T-cell (primary cell): ENCODE measurements at regions not wholly inside any gene's neighbourhood (a gene's known extent, or its start where the extent isn't known, plus 50 kb on each side); places are given as distances from the start of the nearest gene placed in this dataset.

Source experiments
- ATAC-seq, 4 experiments: fragments of 200-7000 bp in 3 of 4; fragments of 150-1000 bp in 1 of 4; cut with Tn5 transposase; replicated peaks in 1 of 4; 1 replicate in 3 of 4; 2 replicates in 1 of 4; pipeline ENCODE4 v1.10.0; 2021; ENCODE audit warnings: moderate library complexity in 3 of 4, mild to moderate bottlenecking in 2 of 4, moderate number of reproducible peaks in 1 of 4
- CTCF ChIA-PET, 2 donors: fragments of 300-600 bp; sonication (Branson Sonifier 250); formaldehyde crosslinking; loops; one replicate each; lab custom pipeline; 2022; ENCODE audit warnings: antibody characterized with exemption in 2 of 2; lab: Charles Lee
- POLR2A ChIA-PET, 2 donors: fragments of 300-600 bp; sonication (Branson Sonifier 250); formaldehyde crosslinking; loops; one replicate each; lab custom pipeline; 2022; ENCODE audit warnings: antibody characterized with exemption in 2 of 2; lab: Charles Lee
- DNase-seq, 35 experiments: peaks; one replicate each; pipeline versions ENCODE4 v3.0.0 to v3.0.0-alpha.2; 2013 to 2023
- H3K27ac ChIP-seq: one replicate; pipeline ENCODE4 v1.5.1; 2013; ENCODE audit warnings: low read length
- H3K27me3 ChIP-seq, 2 experiments: replicated peaks in 1 of 2; 1 replicate in 1 of 2; 2 replicates in 1 of 2; pipeline versions ENCODE4 v1.6.1 to v1.7.0; 2013; ENCODE audit warnings: low read length in 1 of 2, mixed read lengths in 1 of 2; ENCODE audit not compliant: control insufficient read depth in 2 of 2, insufficient read depth in 2 of 2; ENCODE audit errors: extremely low read depth in 1 of 2
- H3K36me3 ChIP-seq, 2 donors: 1 replicate in 1 of 2; 2 replicates in 1 of 2; pipeline versions ENCODE4 v1.6.1 to v1.7.0; 2013; ENCODE audit warnings: low read length in 1 of 2; ENCODE audit not compliant: control insufficient read depth in 2 of 2, insufficient read depth in 1 of 2; ENCODE audit errors: extremely low read depth in 1 of 2
- H3K4me1 ChIP-seq, 2 experiments: 1 replicate in 1 of 2; 2 replicates in 1 of 2; pipeline versions ENCODE4 v1.6.1 to v1.7.0; 2013; ENCODE audit warnings: low read length in 2 of 2, mixed read lengths in 1 of 2; ENCODE audit not compliant: insufficient read depth in 2 of 2, control insufficient read depth in 1 of 2; ENCODE audit errors: extremely low read depth in 1 of 2
- H3K4me3 ChIP-seq, 2 donors: 1 replicate in 1 of 2; 2 replicates in 1 of 2; pipeline versions ENCODE4 v1.5.1 to v1.7.0; 2013; ENCODE audit warnings: mild to moderate bottlenecking in 2 of 2, low read length in 1 of 2, moderate library complexity in 1 of 2; ENCODE audit not compliant: control insufficient read depth in 1 of 2; ENCODE audit errors: extremely low read depth in 1 of 2
- H3K9me3 ChIP-seq: 2 replicates; pipeline ENCODE4 v1.7.0; 2013
- H3K27ac Mint-ChIP-seq, 2 donors: one replicate each; pipeline ENCODE4 v1.8.0; 2020 to 2021; ENCODE audit warnings: mild to moderate bottlenecking in 2 of 2, mixed read lengths in 2 of 2
- H3K27me3 Mint-ChIP-seq, 2 donors: one replicate each; pipeline ENCODE4 v1.8.0; 2021 to 2022; ENCODE audit warnings: mixed read lengths in 2 of 2
- H3K36me3 Mint-ChIP-seq: one replicate; pipeline ENCODE4 v1.8.0; 2021; ENCODE audit warnings: mixed read lengths
- H3K4me1 Mint-ChIP-seq, 3 donors: one replicate each; pipeline ENCODE4 v1.8.0; 2020 to 2022; ENCODE audit warnings: mixed read lengths in 3 of 3, mild to moderate bottlenecking in 1 of 3
- H3K4me3 Mint-ChIP-seq, 3 donors: one replicate each; pipeline ENCODE4 v1.8.0; 2020 to 2022; ENCODE audit warnings: mild to moderate bottlenecking in 3 of 3, mixed read lengths in 3 of 3, moderate library complexity in 3 of 3
- H3K9me3 Mint-ChIP-seq, 3 donors: one replicate each; pipeline ENCODE4 v1.8.0; 2020 to 2022; ENCODE audit warnings: mixed read lengths in 3 of 3
- WGBS: methylation state at CpG from one replicate; pipeline ENCODE4 v1.1.5; 2013; ENCODE audit warnings: missing lambda C conversion rate; ENCODE audit not compliant: insufficient coverage; 5-methylcytosine and 5-hydroxymethylcytosine counted together

- CTCF ChIA-PET, result no interaction called here
- H3K36me3 Mint-ChIP-seq, result no peaks in the 10 kb centered on the region
- Histone ChIP-seq H3K27me3 (peaks cover 0 to 8% of the 10 kb centered on the region in 2 experiments), H3K9me3 (no peaks in the 10 kb centered on the region), H3K27ac (no peak overlapping the region), H3K4me3 (no peak overlapping the region), H3K36me3 (no peaks in the 10 kb centered on the region), H3K4me1 (no peaks in the 10 kb centered on the region)
- H3K4me1 Mint-ChIP-seq, result no peaks in the 10 kb centered on the region
- ATAC-seq (no peak), DNase-seq (no peak)
- no CpG with 5 or more reads among the region's 2 CpGs for WGBS
- H3K27ac Mint-ChIP-seq, result no peak overlapping the region
- H3K9me3 Mint-ChIP-seq, result peaks cover 0 to 5% (median 4%) of the 10 kb centered on the region in 3 donors
- peaks cover 0 to 4% of the 10 kb centered on the region in 2 donors for H3K27me3 Mint-ChIP-seq
- POLR2A ChIA-PET, result no interaction called here
- H3K4me3 Mint-ChIP-seq, result no peak overlapping the region
Observed at GRCh38 chr10:29829776-29830175, 195.0 kb upstream of the SVIL start.

- Mint-ChIP-seq H3K4me3 (no peak overlapping the region), H3K27ac (no peak overlapping the region), H3K36me3 (no peaks in the 10 kb centered on the region), H3K9me3 (peaks cover 0 to 5% (median 4%) of the 10 kb centered on the region in 3 donors), H3K4me1 (no peaks in the 10 kb centered on the region), H3K27me3 (peaks cover 0 to 4% of the 10 kb centered on the region in 2 donors)
- Histone ChIP-seq H3K4me1 (no peaks in the 10 kb centered on the region), H3K27me3 (peaks cover 0 to 8% of the 10 kb centered on the region in 2 experiments), H3K4me3 (no peak overlapping the region), H3K36me3 (no peaks in the 10 kb centered on the region), H3K9me3 (no peaks in the 10 kb centered on the region), H3K27ac (no peak overlapping the region)
- 51% methylated on average over 2 of the region's 3 CpGs for WGBS
- ChIA-PET POLR2A (no interaction called here), CTCF (no interaction called here)
- DNase-seq, result no peak
- ATAC-seq, result no peak
Observed at GRCh38 chr10:29828956-29829355, 194.2 kb upstream of the SVIL start.

- Mint-ChIP-seq H3K27me3 (peaks cover 0 to 6% of the 10 kb centered on the region in 2 donors), H3K36me3 (no peaks in the 10 kb centered on the region), H3K9me3 (peaks cover 0 to 5% (median 4%) of the 10 kb centered on the region in 3 donors), H3K4me1 (no peaks in the 10 kb centered on the region), H3K27ac (no peak overlapping the region), H3K4me3 (no peak overlapping the region)
- Histone ChIP-seq H3K9me3 (no peaks in the 10 kb centered on the region), H3K4me3 (no peak overlapping the region), H3K36me3 (no peaks in the 10 kb centered on the region), H3K4me1 (no peaks in the 10 kb centered on the region), H3K27me3 (peaks cover 0 to 8% of the 10 kb centered on the region in 2 experiments), H3K27ac (no peak overlapping the region)
- no peak for DNase-seq
- no peak for ATAC-seq
- ChIA-PET POLR2A (no interaction called here), CTCF (no interaction called here)
- 100% methylated on average over 2 of the region's 4 CpGs for WGBS
Observed at GRCh38 chr10:29828440-29828894, 193.7 kb upstream of the SVIL start.

- no peak overlapping the region for H3K27ac Mint-ChIP-seq
- Histone ChIP-seq H3K4me1 (no peaks in the 10 kb centered on the region), H3K4me3 (no peak overlapping the region), H3K27me3 (peaks cover 0 to 6% of the 10 kb centered on the region in 2 experiments), H3K36me3 (no peaks in the 10 kb centered on the region), H3K27ac (no peak overlapping the region), H3K9me3 (no peaks in the 10 kb centered on the region)
- 82% methylated on average over 1 of the region's 7 CpGs for whole genome bisulfite sequencing
- POLR2A ChIA-PET, result no interaction called here
- CTCF ChIA-PET, result interaction anchor here in 1 of 2 donors (0.6 kb wide), 1 partner anchor 115 kb away, joined by 4 read pairs; no protein-coding TSS in a partner anchor
- H3K4me1 Mint-ChIP-seq, result no peaks in the 10 kb centered on the region
- H3K4me3 Mint-ChIP-seq, result no peak overlapping the region
- peaks cover 0 to 8% of the 10 kb centered on the region in 2 donors for H3K27me3 Mint-ChIP-seq
- ATAC-seq (no peak), DNase-seq (no peak)
- H3K36me3 Mint-ChIP-seq, result no peaks in the 10 kb centered on the region
- H3K9me3 Mint-ChIP-seq, result peaks cover 0 to 5% (median 4%) of the 10 kb centered on the region in 3 donors
Observed at GRCh38 chr10:29827512-29827911, 192.7 kb upstream of the SVIL start.

- Mint-ChIP-seq H3K9me3 (peaks cover 0 to 5% (median 4%) of the 10 kb centered on the region in 3 donors), H3K36me3 (no peaks in the 10 kb centered on the region), H3K4me1 (no peaks in the 10 kb centered on the region), H3K27ac (no peak overlapping the region), H3K4me3 (no peak overlapping the region), H3K27me3 (peaks cover 2 to 4% of the 10 kb centered on the region in 2 donors)
- DNase-seq (no peak), ATAC-seq (no peak)
- no CpG with 5 or more reads among the region's 5 CpGs for WGBS
- Histone ChIP-seq H3K27ac (no peak overlapping the region), H3K36me3 (no peaks in the 10 kb centered on the region), H3K4me1 (no peaks in the 10 kb centered on the region), H3K9me3 (no peaks in the 10 kb centered on the region), H3K4me3 (no peak overlapping the region), H3K27me3 (peaks cover 0 to 7% of the 10 kb centered on the region in 2 experiments)
- POLR2A ChIA-PET, result interaction anchor here in 1 of 2 donors (0.7 kb wide), 1 partner anchor 40 kb away, joined by 3 read pairs; no protein-coding TSS in a partner anchor
- CTCF ChIA-PET, result interaction anchor here in 1 of 2 donors (0.6 kb wide), 1 partner anchor 114 kb away, joined by 4 read pairs; no protein-coding TSS in a partner anchor
Observed at GRCh38 chr10:29826801-29827450, 192.2 kb upstream of the SVIL start.

GRCh38 chr10:29826221-29826620, 191.4 kb upstream of the SVIL start:
- H3K4me1 Mint-ChIP-seq, result no peaks in the 10 kb centered on the region
- no peaks in the 10 kb centered on the region for H3K36me3 Mint-ChIP-seq
- H3K36me3 ChIP-seq, result no peaks in the 10 kb centered on the region
- H3K27me3 ChIP-seq, result peaks cover 0 to 7% of the 10 kb centered on the region in 2 experiments
- H3K9me3 Mint-ChIP-seq, result peaks cover 0 to 5% (median 4%) of the 10 kb centered on the region in 3 donors
- no peaks in the 10 kb centered on the region for H3K4me1 ChIP-seq
- DNase-seq, result no peak
- 78% methylated on average over 5 of the region's 5 CpGs for WGBS
- H3K27me3 Mint-ChIP-seq, result peaks cover 4 to 5% of the 10 kb centered on the region in 2 donors
- no peak overlapping the region for H3K27ac ChIP-seq
- ChIA-PET POLR2A (interaction anchor here in 1 of 2 donors (0.7 kb wide), 1 partner anchor 39 kb away, joined by 3 read pairs; no protein-coding TSS in a partner anchor), CTCF (no interaction called here)
- H3K4me3 ChIP-seq, result no peak overlapping the region
- ATAC-seq, result no peak
- no peaks in the 10 kb centered on the region for H3K9me3 ChIP-seq
- no peak overlapping the region for H3K4me3 Mint-ChIP-seq
- no peak overlapping the region for H3K27ac Mint-ChIP-seq
